ENCODE measurements at regions not wholly inside any gene's neighbourhood (a gene's known extent, or its start where the extent isn't known, plus 50 kb on each side); places are given as distances from the start of the nearest gene placed in this dataset.

DNA sequence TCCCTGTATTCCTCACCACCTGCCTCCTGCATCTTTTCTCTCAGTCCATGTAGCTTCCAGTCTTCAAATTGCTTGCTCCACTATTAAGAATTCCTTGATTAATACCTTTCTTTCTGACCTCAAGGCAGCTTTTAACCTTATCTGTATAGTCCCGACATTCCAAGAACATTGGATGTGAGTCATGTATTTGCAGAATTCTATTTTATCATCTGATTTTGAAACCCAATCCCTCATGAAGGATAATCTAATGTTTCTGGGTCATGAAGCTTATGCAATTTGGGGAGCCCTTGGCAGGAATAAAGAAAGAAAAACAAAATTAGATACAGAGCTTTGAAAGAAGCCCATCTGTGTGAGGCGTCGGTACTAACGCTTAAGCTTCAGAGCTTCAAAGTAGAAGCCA, 63.4 kb upstream of the CCND2 start:
- Histone ChIP-seq H3K4me1 (ENCODE audit: control insufficient read depth, insufficient read depth, low read length) (no peaks in the 10 kb centered on the region), H3K27me3 (ENCODE audit: control insufficient read depth, insufficient read depth, low read length) (peaks cover 9% of the 10 kb centered on the region), H3K36me3 (ENCODE audit: control insufficient read depth, insufficient read depth, low read length) (no peaks in the 10 kb centered on the region), H3K9me3 (ENCODE audit: control insufficient read depth, low read depth, low read length) (no peaks in the 10 kb centered on the region), H3K27ac (ENCODE audit: low read length) (no peak overlapping the region), H3K4me3 (ENCODE audit: low read length) (no peak overlapping the region)
- no CpG with 5 or more reads among the region's 4 CpGs for WGBS (ENCODE audit: insufficient coverage, low lambda C conversion rate)
- DNase-seq: no peak

DNA sequence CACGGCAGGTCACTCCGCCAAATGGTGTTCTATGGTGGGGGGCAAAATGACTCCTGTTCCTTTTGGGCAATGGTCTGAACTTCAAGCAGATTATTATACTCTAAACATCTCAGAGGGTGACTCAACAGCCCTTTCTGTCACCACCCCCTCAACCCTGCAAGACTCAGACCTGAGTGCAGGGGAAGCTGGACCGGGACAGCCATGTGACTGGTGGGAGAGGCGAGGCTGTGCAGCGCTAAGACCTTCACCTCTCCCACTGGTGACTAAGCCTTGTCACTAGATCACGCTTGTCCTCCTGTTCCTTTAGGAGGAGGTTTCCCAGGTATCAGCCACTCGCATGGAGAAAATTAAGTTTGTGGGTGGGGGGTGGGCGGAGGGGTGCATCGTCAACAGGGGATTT, 67.1 kb upstream of the CCND2 start:
- Histone ChIP-seq H3K27me3 (ENCODE audit: control insufficient read depth, insufficient read depth, low read length) (peaks cover 2% of the 10 kb centered on the region), H3K36me3 (ENCODE audit: control insufficient read depth, insufficient read depth, low read length) (no peaks in the 10 kb centered on the region), H3K27ac (ENCODE audit: low read length) (no peak overlapping the region), H3K4me3 (ENCODE audit: low read length) (no peak overlapping the region), H3K4me1 (ENCODE audit: control insufficient read depth, insufficient read depth, low read length) (no peaks in the 10 kb centered on the region), H3K9me3 (ENCODE audit: control insufficient read depth, low read depth, low read length) (no peaks in the 10 kb centered on the region)
- no peak for DNase-seq
- WGBS (ENCODE audit: insufficient coverage, low lambda C conversion rate): no CpG with 5 or more reads among the region's 9 CpGs

DNA sequence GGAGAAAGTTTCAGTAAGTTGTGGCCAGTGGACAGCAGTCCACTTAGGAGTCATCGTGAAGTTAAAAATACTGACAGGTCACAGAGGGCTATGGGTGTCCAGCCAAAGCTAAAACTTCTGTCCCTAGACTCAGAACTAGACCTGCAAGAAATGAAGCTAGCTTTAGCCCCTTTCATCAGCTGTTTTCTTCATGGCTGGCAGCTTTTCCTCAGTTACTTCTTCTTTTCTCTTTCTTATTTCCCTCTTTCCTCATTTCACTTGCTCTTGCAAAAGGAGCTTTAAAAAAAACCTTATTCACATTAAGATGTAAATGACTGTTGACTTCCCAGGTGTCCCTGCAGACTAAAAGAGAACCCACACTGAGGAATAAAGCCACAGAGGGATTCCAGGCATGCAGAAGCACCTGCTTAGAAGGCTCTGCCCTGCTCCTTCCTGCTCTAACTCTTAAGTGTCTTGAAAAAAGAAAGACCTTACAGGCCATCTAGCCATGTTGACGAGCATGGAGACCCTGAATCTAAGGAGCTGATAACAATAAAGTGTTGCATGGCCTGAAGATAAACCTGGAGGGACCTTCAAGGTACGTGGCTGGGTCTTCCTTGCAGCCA, 69.7 kb upstream of the CCND2 start:
- H3K27ac ChIP-seq (ENCODE audit: low read length): no peak overlapping the region
- H3K9me3 ChIP-seq (ENCODE audit: control insufficient read depth, low read depth, low read length): no peaks in the 10 kb centered on the region
- WGBS (ENCODE audit: insufficient coverage, low lambda C conversion rate): no CpG with 5 or more reads among the region's 3 CpGs
- H3K4me1 ChIP-seq (ENCODE audit: control insufficient read depth, insufficient read depth, low read length): no peaks in the 10 kb centered on the region
- no peaks in the 10 kb centered on the region for H3K36me3 ChIP-seq (ENCODE audit: control insufficient read depth, insufficient read depth, low read length)
- no peaks in the 10 kb centered on the region for H3K27me3 ChIP-seq (ENCODE audit: control insufficient read depth, insufficient read depth, low read length)
- DNase-seq: no peak
- no peak overlapping the region for H3K4me3 ChIP-seq (ENCODE audit: low read length)

DNA sequence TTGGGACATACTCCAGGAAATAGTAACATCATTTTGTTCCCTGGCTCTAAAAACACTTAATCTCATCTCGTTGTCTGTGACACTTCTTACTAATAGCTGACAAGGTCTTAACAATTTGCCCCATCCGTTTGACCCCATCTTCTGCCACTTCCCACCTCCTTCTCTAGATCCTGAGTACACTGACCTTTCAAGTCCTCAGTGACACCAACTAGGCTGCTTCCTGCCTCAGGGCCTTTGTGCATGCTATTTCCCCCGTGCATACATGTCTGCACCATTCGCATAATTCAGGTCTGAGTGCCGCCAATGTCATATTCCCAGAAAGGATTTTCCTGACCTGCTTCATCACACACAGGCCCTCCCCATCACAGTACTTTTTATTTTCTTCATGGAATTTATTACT, 70.6 kb upstream of the CCND2 start:
- no peak for DNase-seq
- no peak overlapping the region for H3K27ac ChIP-seq (ENCODE audit: low read length)
- 90% methylated on average over 2 of the region's 5 CpGs for WGBS (ENCODE audit: insufficient coverage, low lambda C conversion rate)

DNA sequence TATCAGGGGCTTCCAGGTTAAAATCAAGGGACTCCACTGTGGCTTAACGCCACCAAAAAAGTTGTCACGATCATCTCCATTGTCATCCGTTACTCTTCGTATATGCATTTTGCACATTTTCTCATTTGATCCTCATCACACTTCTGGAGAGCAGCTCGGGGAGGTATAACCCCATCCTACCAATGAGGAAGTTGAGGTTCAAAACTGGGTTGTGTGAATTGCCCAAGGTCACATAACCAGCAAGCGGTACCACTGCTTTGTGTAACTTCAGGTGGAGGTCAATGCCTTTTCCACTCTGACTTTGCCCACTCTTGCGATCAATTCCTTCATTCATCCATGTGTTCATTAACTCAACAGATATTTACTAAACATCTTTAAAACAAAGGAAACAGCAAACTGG, 71.1 kb upstream of the CCND2 start:
- DNase-seq: no peak
- H3K4me1 ChIP-seq (ENCODE audit: control insufficient read depth, insufficient read depth, low read length): no peaks in the 10 kb centered on the region
- 67% methylated on average over 3 of the region's 7 CpGs for WGBS (ENCODE audit: insufficient coverage, low lambda C conversion rate)
- no peaks in the 10 kb centered on the region for H3K36me3 ChIP-seq (ENCODE audit: control insufficient read depth, insufficient read depth, low read length)
- no peaks in the 10 kb centered on the region for H3K27me3 ChIP-seq (ENCODE audit: control insufficient read depth, insufficient read depth, low read length)
- H3K4me3 ChIP-seq (ENCODE audit: low read length): no peak overlapping the region
- H3K27ac ChIP-seq (ENCODE audit: low read length): no peak overlapping the region
- H3K9me3 ChIP-seq (ENCODE audit: control insufficient read depth, low read depth, low read length): no peaks in the 10 kb centered on the region

More for the DNA sequence above, 70.6 kb upstream of the CCND2 start:
- Histone ChIP-seq H3K36me3 (ENCODE audit: control insufficient read depth, insufficient read depth, low read length) (no peaks in the 10 kb centered on the region), H3K4me1 (ENCODE audit: control insufficient read depth, insufficient read depth, low read length) (no peaks in the 10 kb centered on the region), H3K4me3 (ENCODE audit: low read length) (no peak overlapping the region), H3K9me3 (ENCODE audit: control insufficient read depth, low read depth, low read length) (no peaks in the 10 kb centered on the region), H3K27me3 (ENCODE audit: control insufficient read depth, insufficient read depth, low read length) (no peaks in the 10 kb centered on the region)

DNA sequence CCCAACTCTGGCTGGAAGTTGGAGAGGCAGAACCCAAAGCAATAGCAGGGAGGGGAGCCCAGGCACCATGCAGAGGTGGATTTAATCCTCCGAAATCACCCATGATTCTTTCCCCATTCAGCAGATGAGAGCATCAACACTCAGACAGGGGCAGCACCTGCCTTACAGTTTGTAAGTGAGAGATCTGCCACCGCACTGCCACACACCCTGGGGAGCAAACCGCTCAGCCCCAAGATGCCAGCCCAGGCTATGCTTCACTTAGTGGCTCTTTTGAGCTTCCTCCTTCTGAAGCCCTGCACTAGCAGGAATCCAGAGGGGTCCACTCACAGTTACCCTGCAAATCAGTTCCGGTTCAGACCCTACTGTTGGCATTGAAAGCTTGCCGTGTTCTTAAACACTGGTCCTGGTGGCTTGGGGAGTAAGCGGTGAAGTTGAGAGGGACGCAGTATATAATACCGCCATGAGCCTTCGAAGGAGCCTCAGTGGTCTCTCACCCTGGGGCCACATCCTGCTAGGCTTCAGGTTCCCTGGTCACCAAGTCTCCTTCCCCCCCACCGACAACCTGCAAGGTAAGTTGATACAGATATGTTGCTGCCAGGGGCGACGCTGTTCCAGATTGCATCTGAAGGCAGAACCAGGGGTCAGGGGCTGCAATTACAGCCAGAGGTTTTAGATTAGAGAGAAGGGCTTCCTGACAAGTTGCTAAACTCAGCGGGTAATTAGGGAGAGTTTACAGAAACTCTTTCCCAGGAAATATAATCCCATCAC, 72.0 kb upstream of the CCND2 start:
- peaks cover 3% of the 10 kb centered on the region for H3K27me3 ChIP-seq (ENCODE audit: control insufficient read depth, insufficient read depth, low read length)
- H3K9me3 ChIP-seq (ENCODE audit: control insufficient read depth, low read depth, low read length): no peaks in the 10 kb centered on the region
- no peaks in the 10 kb centered on the region for H3K36me3 ChIP-seq (ENCODE audit: control insufficient read depth, insufficient read depth, low read length)
- H3K27ac ChIP-seq (ENCODE audit: low read length): no peak overlapping the region
- H3K4me3 ChIP-seq (ENCODE audit: low read length): no peak overlapping the region
- DNase-seq: no peak
- no peaks in the 10 kb centered on the region for H3K4me1 ChIP-seq (ENCODE audit: control insufficient read depth, insufficient read depth, low read length)
- WGBS (ENCODE audit: insufficient coverage, low lambda C conversion rate): no CpG with 5 or more reads among the region's 13 CpGs

DNA sequence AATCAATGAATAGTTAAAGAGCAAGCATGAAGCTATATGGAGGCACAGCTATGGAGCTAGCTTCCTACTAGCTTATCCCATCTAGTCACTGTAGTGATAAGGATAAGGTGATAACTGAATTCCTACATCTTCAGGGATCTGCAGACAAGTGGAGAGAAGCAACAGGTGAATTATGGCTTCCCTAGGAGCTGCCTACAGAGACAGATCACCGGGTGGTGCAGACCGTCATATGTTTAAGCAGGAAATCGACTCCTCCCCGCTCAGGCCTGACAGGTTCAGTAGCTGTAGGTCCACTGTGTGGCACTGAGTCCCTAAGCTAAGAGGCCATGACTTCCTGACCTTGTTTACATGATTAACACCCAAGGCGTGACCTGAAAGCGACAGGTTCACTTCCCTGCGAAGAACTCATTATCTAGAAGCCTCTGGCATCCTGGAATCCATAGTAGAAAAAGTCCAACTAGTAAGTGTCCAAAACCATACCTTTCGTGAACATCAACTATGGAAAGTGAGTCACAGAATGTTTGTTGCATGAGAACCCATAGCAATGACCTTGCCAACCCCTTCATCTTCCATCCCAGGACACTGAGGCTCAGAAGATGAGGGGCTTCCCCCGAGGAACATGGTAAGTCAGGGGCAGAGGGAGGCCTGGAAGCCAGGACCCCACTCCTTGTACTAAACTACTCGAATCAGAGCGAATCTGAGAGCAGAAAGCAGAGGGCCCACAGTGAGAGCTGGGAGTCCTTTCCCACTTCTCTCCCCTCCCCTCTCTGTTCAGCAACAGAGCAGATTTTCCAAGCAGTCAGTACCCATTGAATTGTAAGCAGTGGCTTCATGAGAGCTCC, 75.4 kb upstream of the CCND2 start:
- no peak overlapping the region for H3K27ac ChIP-seq (ENCODE audit: low read length)
- H3K9me3 ChIP-seq (ENCODE audit: control insufficient read depth, low read depth, low read length): no peaks in the 10 kb centered on the region
- H3K4me3 ChIP-seq (ENCODE audit: low read length): no peak overlapping the region
- no peaks in the 10 kb centered on the region for H3K4me1 ChIP-seq (ENCODE audit: control insufficient read depth, insufficient read depth, low read length)
- peak in 1 of 2 donors; percentile 4 for DNase-seq
- WGBS (ENCODE audit: insufficient coverage, low lambda C conversion rate): no CpG with 5 or more reads among the region's 11 CpGs
- H3K27me3 ChIP-seq (ENCODE audit: control insufficient read depth, insufficient read depth, low read length): peaks cover 8% of the 10 kb centered on the region
- H3K36me3 ChIP-seq (ENCODE audit: control insufficient read depth, insufficient read depth, low read length): no peaks in the 10 kb centered on the region

DNA sequence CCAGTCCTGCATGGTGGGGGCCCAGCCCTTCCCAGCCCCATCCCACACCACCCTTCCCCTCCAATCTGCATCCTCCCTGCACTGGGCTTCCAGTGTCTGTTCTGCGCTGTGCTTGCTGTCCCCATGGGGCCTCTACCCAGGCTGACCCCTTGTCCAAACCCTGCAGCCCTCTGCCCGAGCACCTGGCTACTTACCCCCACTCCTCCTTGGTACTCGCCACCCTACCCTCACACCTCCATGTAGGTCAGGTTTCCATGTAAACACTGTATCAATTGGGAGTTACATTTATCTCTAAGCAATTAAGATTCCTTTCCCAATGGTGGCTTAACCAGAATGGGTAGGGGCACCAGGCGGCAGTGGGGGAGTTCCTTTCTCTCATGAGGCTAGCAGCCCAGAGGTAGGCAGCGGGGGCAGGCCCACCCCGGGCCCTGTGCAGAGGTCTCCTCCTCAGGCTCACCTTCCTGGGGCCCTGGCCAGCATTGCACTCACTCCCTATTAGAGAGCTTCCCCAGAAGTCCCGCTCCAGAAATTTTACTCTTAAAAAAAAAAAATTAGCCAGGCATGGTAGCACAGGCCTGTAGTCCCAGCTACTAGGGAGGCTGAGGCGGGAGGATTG, 76.6 kb upstream of the CCND2 start:
- H3K36me3 ChIP-seq (ENCODE audit: control insufficient read depth, insufficient read depth, low read length): no peaks in the 10 kb centered on the region
- no CpG with 5 or more reads among the region's 8 CpGs for WGBS (ENCODE audit: insufficient coverage, low lambda C conversion rate)

DNA sequence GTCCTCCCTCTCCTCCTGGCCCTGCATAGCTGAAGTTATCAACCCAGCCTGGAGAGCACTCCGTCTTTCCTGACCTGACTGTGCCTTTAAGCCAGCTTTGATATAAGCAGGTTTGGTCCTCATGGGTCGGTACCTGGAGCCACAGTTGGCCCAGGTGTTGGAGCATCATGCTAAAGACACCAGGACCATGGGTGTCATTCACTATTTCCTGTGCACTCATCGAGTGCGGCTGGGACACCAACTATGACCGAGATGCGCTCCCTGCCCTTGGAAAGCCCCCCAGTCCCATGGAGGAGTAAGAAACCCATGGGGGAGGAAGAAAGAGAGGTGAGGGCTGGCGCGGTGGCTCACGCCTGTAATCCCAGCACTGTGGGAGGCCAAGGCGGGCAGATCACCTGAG, 78.9 kb upstream of the CCND2 start:
- no peaks in the 10 kb centered on the region for H3K9me3 ChIP-seq (ENCODE audit: control insufficient read depth, low read depth, low read length)
- WGBS (ENCODE audit: insufficient coverage, low lambda C conversion rate): no CpG with 5 or more reads among the region's 10 CpGs
- H3K4me3 ChIP-seq (ENCODE audit: low read length): no peak overlapping the region
- H3K4me1 ChIP-seq (ENCODE audit: control insufficient read depth, insufficient read depth, low read length): no peaks in the 10 kb centered on the region
- DNase-seq: no peak
- H3K27ac ChIP-seq (ENCODE audit: low read length): no peak overlapping the region
- H3K27me3 ChIP-seq (ENCODE audit: control insufficient read depth, insufficient read depth, low read length): peaks cover 10% of the 10 kb centered on the region
- H3K36me3 ChIP-seq (ENCODE audit: control insufficient read depth, insufficient read depth, low read length): no peaks in the 10 kb centered on the region

More for the DNA sequence above, 76.6 kb upstream of the CCND2 start:
- Histone ChIP-seq H3K27me3 (ENCODE audit: control insufficient read depth, insufficient read depth, low read length) (peaks cover 10% of the 10 kb centered on the region), H3K9me3 (ENCODE audit: control insufficient read depth, low read depth, low read length) (no peaks in the 10 kb centered on the region), H3K27ac (ENCODE audit: low read length) (no peak overlapping the region), H3K4me1 (ENCODE audit: control insufficient read depth, insufficient read depth, low read length) (no peaks in the 10 kb centered on the region), H3K4me3 (ENCODE audit: low read length) (no peak overlapping the region)
- no peak for DNase-seq

DNA sequence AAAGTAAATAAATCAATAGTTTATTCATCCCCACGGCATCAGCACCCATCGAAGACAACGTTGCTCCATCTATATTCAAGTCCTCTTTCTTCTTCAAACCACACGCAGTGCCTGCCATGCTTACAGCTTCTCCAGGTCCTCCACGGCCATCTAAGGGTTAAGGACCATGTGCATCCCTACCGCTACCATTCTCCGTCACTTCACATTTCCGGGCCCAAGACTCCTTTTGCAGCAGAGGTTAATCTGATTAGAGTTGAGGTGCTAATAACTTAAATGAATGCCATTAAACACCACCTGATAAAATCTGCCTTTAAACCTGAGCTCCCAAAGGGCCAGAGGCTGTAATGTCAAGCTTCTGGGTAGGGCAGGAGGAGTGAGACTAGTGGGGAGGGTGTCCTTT, 79.7 kb upstream of the CCND2 start:
- Histone ChIP-seq H3K9me3 (ENCODE audit: control insufficient read depth, low read depth, low read length) (no peaks in the 10 kb centered on the region), H3K36me3 (ENCODE audit: control insufficient read depth, insufficient read depth, low read length) (no peaks in the 10 kb centered on the region), H3K27ac (ENCODE audit: low read length) (no peak overlapping the region), H3K4me1 (ENCODE audit: control insufficient read depth, insufficient read depth, low read length) (no peaks in the 10 kb centered on the region), H3K27me3 (ENCODE audit: control insufficient read depth, insufficient read depth, low read length) (peaks cover 10% of the 10 kb centered on the region), H3K4me3 (ENCODE audit: low read length) (no peak overlapping the region)
- no CpG with 5 or more reads among the region's 8 CpGs for WGBS (ENCODE audit: insufficient coverage, low lambda C conversion rate)
- DNase-seq: no peak
